ENCODE measurements at regions not wholly inside any gene's neighbourhood (a gene's known extent, or its start where the extent isn't known, plus 50 kb on each side); places are given as distances from the start of the nearest gene placed in this dataset.
"Not testable (repeated sequence)": the region's sequence is repeated elsewhere in the genome, so short reads cannot be mapped to it uniquely, and the experiment has no call there.

- DNase-seq = no peak
These were observed 169.2 kb upstream of the FHL2 start for GRCh38 chr2:105567996-105568494.

- DNase-seq = no peak
These were observed 164.3 kb upstream of the FHL2 start for GRCh38 chr2:105563000-105563719.

- DNase-seq = no peak
These were observed 162.6 kb upstream of the FHL2 start for GRCh38 chr2:105561401-105561800.

- no peak for DNase-seq
These were observed 161.3 kb upstream of the FHL2 start for GRCh38 chr2:105560157-105560556.

- DNase-seq = no peak
These were observed 158.4 kb upstream of the FHL2 start for GRCh38 chr2:105557021-105557920.

- DNase-seq = no peak
These were observed 157.5 kb upstream of the FHL2 start for GRCh38 chr2:105556366-105556765.

GRCh38 chr2:105554235-105554634, 155.4 kb upstream of the FHL2 start:
- DNase-seq = no peak

- DNase-seq = no peak
These were observed 154.8 kb upstream of the FHL2 start for GRCh38 chr2:105553538-105554196.

GRCh38 chr2:105546628-105546974, 147.8 kb upstream of the FHL2 start:
- no peak for DNase-seq

- DNase-seq = no peak
These were observed 147.1 kb upstream of the FHL2 start for GRCh38 chr2:105545730-105546627.

- no peak for DNase-seq
These were observed 145.9 kb upstream of the FHL2 start for GRCh38 chr2:105544591-105545377.

- DNase-seq = no peak
These were observed 142.6 kb upstream of the FHL2 start for GRCh38 chr2:105541189-105542050.

- no peak for DNase-seq
These were observed 141.8 kb upstream of the FHL2 start for GRCh38 chr2:105540642-105541041.

GRCh38 chr2:105539331-105539730, 140.5 kb upstream of the FHL2 start:
- DNase-seq = no peak

- no peak for DNase-seq
These were observed 140.0 kb upstream of the FHL2 start for GRCh38 chr2:105538840-105539239.

GRCh38 chr2:105537920-105538319, 139.1 kb upstream of the FHL2 start:
- no peak for DNase-seq

GRCh38 chr2:105537466-105537865, 138.6 kb upstream of the FHL2 start:
- DNase-seq = no peak

GRCh38 chr2:105536175-105536574, 137.3 kb upstream of the FHL2 start:
- DNase-seq = no peak

GRCh38 chr2:105529258-105529657, 130.4 kb upstream of the FHL2 start:
- not testable (repeated sequence) for DNase-seq
